ENCODE measurements at regions not wholly inside any gene's neighbourhood (a gene's known extent, or its start where the extent isn't known, plus 50 kb on each side); places are given as distances from the start of the nearest gene placed in this dataset.
"Not testable (repeated sequence)": the region's sequence is repeated elsewhere in the genome, so short reads cannot be mapped to it uniquely, and the experiment has no call there.

- TF ChIP-seq, protein P1, sequence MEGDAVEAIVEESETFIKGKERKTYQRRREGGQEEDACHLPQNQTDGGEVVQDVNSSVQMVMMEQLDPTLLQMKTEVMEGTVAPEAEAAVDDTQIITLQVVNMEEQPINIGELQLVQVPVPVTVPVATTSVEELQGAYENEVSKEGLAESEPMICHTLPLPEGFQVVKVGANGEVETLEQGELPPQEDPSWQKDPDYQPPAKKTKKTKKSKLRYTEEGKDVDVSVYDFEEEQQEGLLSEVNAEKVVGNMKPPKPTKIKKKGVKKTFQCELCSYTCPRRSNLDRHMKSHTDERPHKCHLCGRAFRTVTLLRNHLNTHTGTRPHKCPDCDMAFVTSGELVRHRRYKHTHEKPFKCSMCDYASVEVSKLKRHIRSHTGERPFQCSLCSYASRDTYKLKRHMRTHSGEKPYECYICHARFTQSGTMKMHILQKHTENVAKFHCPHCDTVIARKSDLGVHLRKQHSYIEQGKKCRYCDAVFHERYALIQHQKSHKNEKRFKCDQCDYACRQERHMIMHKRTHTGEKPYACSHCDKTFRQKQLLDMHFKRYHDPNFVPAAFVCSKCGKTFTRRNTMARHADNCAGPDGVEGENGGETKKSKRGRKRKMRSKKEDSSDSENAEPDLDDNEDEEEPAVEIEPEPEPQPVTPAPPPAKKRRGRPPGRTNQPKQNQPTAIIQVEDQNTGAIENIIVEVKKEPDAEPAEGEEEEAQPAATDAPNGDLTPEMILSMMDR (IDR thresholded peaks at IDR 0.05; ENCODE audit: low read depth, low read length): no peak
Measured at GRCh38 chr6:44738601-44739146, 351.2 kb downstream of the CDC5L start.

DNA sequence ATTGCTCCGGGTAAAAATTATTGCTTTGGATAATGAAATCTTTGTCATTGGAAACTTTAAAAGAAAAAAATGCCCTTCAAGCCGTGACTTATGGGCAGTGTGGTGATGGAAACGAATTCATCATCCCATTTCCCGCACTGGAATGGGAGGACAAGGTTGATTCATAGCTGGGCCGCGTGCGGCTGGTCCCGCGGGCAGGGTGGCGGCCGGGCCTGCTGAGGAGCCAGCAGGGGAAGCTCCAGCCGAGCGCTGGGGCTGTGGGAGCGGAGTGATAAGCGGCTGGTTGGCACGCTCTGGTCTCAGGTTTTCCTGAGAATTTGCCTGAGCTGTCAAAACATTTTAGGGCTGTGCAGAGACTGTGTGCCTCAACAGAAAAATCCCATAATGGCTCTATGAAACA, 351.7 kb downstream of the CDC5L start:
- no peak overlapping the region for H3K4me3 ChIP-seq (ENCODE audit: low read depth, low read length)
- TF ChIP-seq, protein P1 (IDR thresholded peaks at IDR 0.05; ENCODE audit: low read depth, low read length): no peak

More at GRCh38 chr6:44738601-44739146, 351.2 kb downstream of the CDC5L start:
- H3K4me3 ChIP-seq (ENCODE audit: low read depth, low read length): no peak overlapping the region

DNA sequence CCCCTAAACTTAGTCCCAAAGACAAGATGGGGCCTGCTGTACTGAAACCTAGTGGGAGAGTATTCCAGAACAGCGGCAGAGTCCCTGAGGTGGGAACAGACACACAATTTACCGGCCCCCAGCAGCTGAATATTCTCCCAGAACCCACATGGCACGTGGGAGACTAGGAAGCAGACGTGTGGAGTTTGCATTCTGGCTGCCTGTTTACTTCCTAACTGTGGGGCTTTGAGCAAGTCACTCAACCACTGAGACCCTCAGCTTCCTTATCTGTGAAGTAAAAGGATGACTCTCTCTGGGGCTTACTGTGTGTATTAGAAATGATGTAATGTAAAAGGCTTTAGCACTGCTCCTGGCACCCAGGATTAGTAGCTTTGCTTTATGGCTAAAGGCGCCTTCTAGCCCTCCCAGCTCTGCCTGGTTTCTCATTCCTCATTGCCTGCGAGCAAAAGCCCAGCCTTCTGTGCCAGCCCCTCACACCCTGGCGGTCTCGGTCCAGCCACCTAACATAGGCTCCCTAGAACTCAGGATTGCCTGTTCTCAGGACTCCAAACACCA, 353.1 kb downstream of the CDC5L start:
- TF ChIP-seq, protein P1 (IDR thresholded peaks at IDR 0.05; ENCODE audit: low read depth, low read length): no peak

GRCh38 chr6:44742201-44742600, 354.7 kb downstream of the CDC5L start:
- TF ChIP-seq, protein P1 (IDR thresholded peaks at IDR 0.05; ENCODE audit: low read depth, low read length): no peak
- no peak overlapping the region for H3K4me3 ChIP-seq (ENCODE audit: low read depth, low read length)

More for the DNA sequence above, 353.1 kb downstream of the CDC5L start:
- H3K4me3 ChIP-seq (ENCODE audit: low read depth, low read length): no peak overlapping the region

DNA sequence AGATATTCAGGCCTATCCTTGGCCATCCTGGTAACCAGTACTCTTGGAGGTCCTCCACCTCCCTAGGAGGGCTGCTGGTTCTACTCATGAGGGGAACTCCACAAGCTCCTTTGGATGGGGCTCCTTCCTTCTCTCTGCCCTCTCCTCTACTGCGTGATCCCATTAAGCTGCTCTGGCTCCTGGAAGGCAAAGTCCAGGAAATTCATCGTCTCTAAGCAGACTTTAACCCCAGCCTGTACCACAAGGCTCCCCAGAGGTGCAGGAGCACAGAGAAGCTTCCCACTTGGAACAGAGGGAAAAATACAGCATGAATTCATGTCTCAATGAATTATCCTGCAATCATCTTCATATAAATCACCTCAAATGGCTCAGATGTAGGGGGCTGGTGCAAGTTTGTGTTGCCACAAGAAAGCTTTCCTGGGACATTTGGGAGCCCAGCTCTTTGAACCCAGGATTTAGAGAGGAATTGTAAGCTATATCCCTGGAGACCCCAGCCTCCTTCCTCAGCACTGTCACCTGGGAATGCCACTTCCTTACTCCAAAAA, 355.4 kb downstream of the CDC5L start:
- H3K4me3 ChIP-seq (ENCODE audit: low read depth, low read length): no peak overlapping the region

DNA sequence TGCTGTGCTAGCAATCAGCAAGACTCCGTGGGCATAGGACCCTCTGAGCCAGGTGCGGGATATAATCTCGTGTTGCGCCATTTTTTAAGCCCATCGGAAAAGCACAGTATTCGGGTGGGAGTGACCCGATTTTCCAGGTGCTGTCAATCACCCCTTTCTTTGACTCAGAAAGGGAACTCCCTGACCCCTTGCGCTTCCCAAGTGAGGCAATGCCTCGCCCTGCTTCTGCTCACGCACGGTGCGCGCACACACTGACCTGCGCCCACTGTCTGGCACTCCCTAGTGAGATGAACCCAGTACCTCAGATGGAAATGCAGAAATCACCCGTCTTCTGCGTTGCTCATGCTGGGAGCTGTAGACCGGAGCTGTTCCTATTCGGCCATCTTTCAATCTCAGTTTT, 372.6 kb downstream of the CDC5L start:
- not testable (repeated sequence) for H3K4me3 ChIP-seq (ENCODE audit: low read depth, low read length)

More for the DNA sequence above, 355.4 kb downstream of the CDC5L start:
- TF ChIP-seq, protein P1 (IDR thresholded peaks at IDR 0.05; ENCODE audit: low read depth, low read length): no peak

DNA sequence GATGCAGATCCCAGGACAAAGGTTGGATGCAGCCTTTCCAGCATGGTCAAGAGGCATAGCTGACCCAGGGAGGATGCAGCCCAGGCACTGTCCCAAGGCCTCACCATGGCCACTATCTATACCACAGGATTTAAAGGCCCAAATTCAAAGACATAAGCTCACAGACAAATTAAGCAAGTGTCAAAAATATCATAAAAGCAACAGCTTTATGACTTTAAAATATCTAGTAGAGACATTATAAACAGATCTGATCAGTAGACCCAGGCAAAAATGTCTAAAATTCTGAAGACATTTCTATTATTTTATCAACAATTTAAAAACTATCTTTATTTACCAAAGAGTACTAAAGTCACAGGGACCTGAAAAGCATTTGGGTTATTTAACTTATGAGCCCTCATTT, 373.5 kb downstream of the CDC5L start:
- no peak overlapping the region for H3K4me3 ChIP-seq (ENCODE audit: low read depth, low read length)
- TF ChIP-seq, protein P1 (IDR thresholded peaks at IDR 0.05; ENCODE audit: low read depth, low read length): no peak
